Duodenal mucosa (tissue), 2 donors: ENCODE measurements at regions not wholly inside any gene's neighbourhood (a gene's known extent, or its start where the extent isn't known, plus 50 kb on each side); places are given as distances from the start of the nearest gene placed in this dataset.

Experiments used
- H3K27ac ChIP-seq: one replicate; pipeline ENCODE4 v1.7.0; 2013; ENCODE audit warnings: low read depth, low read length
- H3K27me3 ChIP-seq, 2 donors: one replicate each; pipeline ENCODE4 v1.7.0; 2013; ENCODE audit warnings: low read length in 2 of 2, control low read depth in 1 of 2; ENCODE audit not compliant: insufficient read depth in 2 of 2, control insufficient read depth in 1 of 2
- H3K36me3 ChIP-seq, 2 donors: one replicate each; pipeline ENCODE4 v1.7.0; 2013; ENCODE audit warnings: low read length in 2 of 2, control low read depth in 1 of 2; ENCODE audit not compliant: insufficient read depth in 2 of 2, control insufficient read depth in 1 of 2
- H3K4me1 ChIP-seq, 2 donors: one replicate each; pipeline ENCODE4 v1.7.0; 2013; ENCODE audit warnings: low read length in 2 of 2, control low read depth in 1 of 2; ENCODE audit not compliant: insufficient read depth in 2 of 2, control insufficient read depth in 1 of 2
- H3K4me3 ChIP-seq, 2 donors: one replicate each; pipeline ENCODE4 v1.7.0; 2013; ENCODE audit warnings: low read length in 2 of 2, low read depth in 1 of 2
- H3K9ac ChIP-seq, 2 donors: one replicate each; pipeline ENCODE4 v1.7.0; 2013; ENCODE audit warnings: low read length in 2 of 2, low read depth in 1 of 2
- H3K9me3 ChIP-seq, 2 donors: one replicate each; pipeline ENCODE4 v1.7.0; 2013; ENCODE audit warnings: low read length in 2 of 2, control low read depth in 1 of 2; ENCODE audit not compliant: control insufficient read depth in 1 of 2

DNA sequence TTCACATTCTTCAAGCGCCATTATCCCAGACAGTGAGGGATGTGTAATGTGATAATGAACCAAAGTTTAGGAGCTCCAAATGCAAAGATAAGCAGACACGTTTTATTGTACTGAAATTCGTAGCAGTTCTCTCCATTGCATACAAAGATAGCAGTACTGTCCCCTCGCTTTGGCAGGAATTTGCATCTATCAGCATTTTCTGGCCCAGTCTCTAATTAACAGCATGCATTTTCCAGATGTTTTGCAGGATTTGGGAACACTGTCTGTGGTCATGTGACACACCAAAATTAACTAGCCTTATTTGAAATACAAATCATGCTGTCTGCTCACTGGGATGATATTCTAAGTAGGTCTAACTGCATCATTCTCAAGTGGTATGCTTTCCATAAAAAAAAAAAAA is 235.9 kb upstream of the TRPM3 start:
- H3K4me1 ChIP-seq: no peaks in the 10 kb centered on the region
- H3K9me3 ChIP-seq: no peaks in the 10 kb centered on the region
- no peaks in the 10 kb centered on the region for H3K27me3 ChIP-seq
- H3K27ac ChIP-seq: no peak overlapping the region
- no peak overlapping the region for H3K9ac ChIP-seq
- H3K4me3 ChIP-seq: no peak overlapping the region
- no peaks in the 10 kb centered on the region for H3K36me3 ChIP-seq

DNA sequence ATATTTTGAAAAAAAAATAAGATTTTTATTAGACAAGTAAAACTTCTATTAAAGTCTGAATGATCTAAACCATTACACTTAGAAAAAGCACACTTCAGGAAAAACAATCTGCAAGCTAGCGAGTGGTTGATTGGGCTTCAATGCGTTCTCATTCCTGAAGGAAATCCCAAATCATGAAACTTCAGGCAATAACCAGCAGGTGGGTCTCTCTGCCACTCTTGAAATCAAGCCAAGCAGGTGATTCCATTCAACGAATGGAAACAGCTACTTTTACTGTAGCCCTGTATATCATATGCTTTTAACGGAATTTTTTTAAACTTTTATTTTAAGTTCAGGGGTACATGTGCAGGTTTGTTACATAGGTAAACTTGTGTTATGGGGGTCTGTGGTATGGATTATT is 234.5 kb upstream of the TRPM3 start:
- Histone ChIP-seq H3K4me1 (no peaks in the 10 kb centered on the region), H3K36me3 (no peaks in the 10 kb centered on the region)

GRCh38 chr9:71353720-71354119 is 232.3 kb upstream of the TRPM3 start:
- H3K4me1 ChIP-seq: no peaks in the 10 kb centered on the region
- no peak overlapping the region for H3K27ac ChIP-seq
- H3K36me3 ChIP-seq: no peaks in the 10 kb centered on the region
- H3K4me3 ChIP-seq: no peak overlapping the region
- no peaks in the 10 kb centered on the region for H3K27me3 ChIP-seq
- H3K9me3 ChIP-seq: no peaks in the 10 kb centered on the region
- no peak overlapping the region for H3K9ac ChIP-seq

More for the DNA sequence above, 234.5 kb upstream of the TRPM3 start:
- no peaks in the 10 kb centered on the region for H3K9me3 ChIP-seq
- H3K4me3 ChIP-seq: no peak overlapping the region
- H3K27ac ChIP-seq: no peak overlapping the region
- H3K9ac ChIP-seq: no peak overlapping the region
- H3K27me3 ChIP-seq: no peaks in the 10 kb centered on the region

- Histone ChIP-seq H3K27ac (no peak overlapping the region), H3K9me3 (no peaks in the 10 kb centered on the region), H3K36me3 (no peaks in the 10 kb centered on the region), H3K4me3 (no peak overlapping the region), H3K9ac (no peak overlapping the region), H3K4me1 (no peaks in the 10 kb centered on the region), H3K27me3 (no peaks in the 10 kb centered on the region)
Observed at GRCh38 chr9:71352837-71353236, 231.4 kb upstream of the TRPM3 start.

- Histone ChIP-seq H3K9ac (no peak overlapping the region), H3K27me3 (no peaks in the 10 kb centered on the region), H3K4me1 (no peaks in the 10 kb centered on the region), H3K4me3 (no peak overlapping the region), H3K36me3 (no peaks in the 10 kb centered on the region), H3K9me3 (no peaks in the 10 kb centered on the region), H3K27ac (no peak overlapping the region)
Observed at GRCh38 chr9:71349218-71349617, 227.8 kb upstream of the TRPM3 start.

GRCh38 chr9:71333321-71333720 is 211.9 kb upstream of the TRPM3 start:
- H3K27me3 ChIP-seq: no peaks in the 10 kb centered on the region
- no peaks in the 10 kb centered on the region for H3K9me3 ChIP-seq
- no peak overlapping the region for H3K4me3 ChIP-seq
- no peak overlapping the region for H3K27ac ChIP-seq
- no peak overlapping the region for H3K9ac ChIP-seq
- no peaks in the 10 kb centered on the region for H3K36me3 ChIP-seq
- no peaks in the 10 kb centered on the region for H3K4me1 ChIP-seq

DNA sequence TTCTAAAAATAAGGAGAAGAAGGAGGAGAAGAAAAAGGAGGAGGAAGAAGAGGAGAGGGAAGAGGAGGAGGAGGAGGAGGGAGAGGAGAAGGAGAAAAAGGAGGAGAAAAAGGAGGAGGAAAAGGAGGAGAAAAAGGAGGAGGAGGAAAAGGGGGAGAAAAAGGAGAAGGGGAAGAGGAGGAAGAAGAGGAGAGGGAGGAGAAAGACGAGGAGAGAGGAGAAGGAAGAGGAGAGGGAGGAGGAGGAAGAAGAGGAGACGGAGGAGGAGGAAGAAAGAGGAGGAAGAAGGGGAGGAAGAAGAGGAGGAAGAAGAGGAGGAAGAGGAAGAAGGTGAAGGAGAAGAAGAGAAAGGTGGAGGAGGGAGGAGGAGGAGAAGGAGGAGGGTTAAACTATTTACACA is 210.2 kb upstream of the TRPM3 start:
- Histone ChIP-seq H3K4me1 (no peaks in the 10 kb centered on the region), H3K27me3 (no peaks in the 10 kb centered on the region), H3K9ac (no peak overlapping the region), H3K4me3 (no peak overlapping the region), H3K9me3 (no peaks in the 10 kb centered on the region), H3K27ac (no peak overlapping the region), H3K36me3 (no peaks in the 10 kb centered on the region)

GRCh38 chr9:71329873-71330272 is 208.5 kb upstream of the TRPM3 start:
- no peaks in the 10 kb centered on the region for H3K9me3 ChIP-seq
- H3K9ac ChIP-seq: no peak overlapping the region
- no peaks in the 10 kb centered on the region for H3K4me1 ChIP-seq
- H3K27ac ChIP-seq: no peak overlapping the region
- no peaks in the 10 kb centered on the region for H3K36me3 ChIP-seq
- H3K4me3 ChIP-seq: no peak overlapping the region
- H3K27me3 ChIP-seq: no peaks in the 10 kb centered on the region

DNA sequence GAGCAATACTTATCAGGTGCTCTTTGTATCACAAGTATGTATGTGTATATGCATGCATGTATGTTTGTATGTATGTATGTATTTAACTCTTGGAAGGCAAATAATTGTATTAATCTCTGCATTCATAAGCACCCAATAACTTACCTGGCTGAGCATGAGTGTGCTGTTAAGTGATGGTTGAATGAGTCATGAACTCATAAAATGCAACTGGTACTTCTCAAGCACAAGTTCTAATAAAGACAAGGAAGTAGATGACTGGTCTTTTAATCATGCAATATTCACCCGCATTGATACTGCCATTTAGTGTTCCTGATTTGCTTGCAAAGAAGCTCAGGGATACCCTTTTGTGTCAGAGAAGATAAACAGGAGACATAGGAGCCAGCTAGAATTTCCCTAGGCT is 204.9 kb upstream of the TRPM3 start:
- no peaks in the 10 kb centered on the region for H3K9me3 ChIP-seq
- no peak overlapping the region for H3K9ac ChIP-seq
- H3K27me3 ChIP-seq: no peaks in the 10 kb centered on the region
- no peaks in the 10 kb centered on the region for H3K36me3 ChIP-seq
- no peak overlapping the region for H3K4me3 ChIP-seq
- H3K4me1 ChIP-seq: no peaks in the 10 kb centered on the region
- H3K27ac ChIP-seq: no peak overlapping the region

DNA sequence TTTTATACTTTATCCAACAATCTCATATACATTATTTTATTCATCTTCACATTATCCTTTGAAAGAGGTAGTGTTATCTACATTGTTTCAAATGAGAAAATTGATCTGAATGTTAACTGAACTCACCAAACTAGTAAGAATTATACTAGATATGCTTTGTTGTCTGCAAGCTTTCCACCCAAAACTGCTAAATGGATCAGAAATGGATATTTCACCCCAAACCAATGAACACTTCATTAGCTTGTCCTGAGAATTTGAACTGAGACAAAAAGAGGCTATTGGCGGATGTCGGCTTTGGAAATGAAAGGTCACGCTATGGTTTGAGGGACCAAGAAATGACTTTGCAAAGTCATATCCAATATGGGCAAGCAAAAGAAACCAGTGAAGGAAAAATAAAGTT is 201.9 kb upstream of the TRPM3 start:
- H3K27ac ChIP-seq: no peak overlapping the region
- no peaks in the 10 kb centered on the region for H3K9me3 ChIP-seq
- H3K27me3 ChIP-seq: no peaks in the 10 kb centered on the region
- no peak overlapping the region for H3K4me3 ChIP-seq
- no peak overlapping the region for H3K9ac ChIP-seq
- H3K4me1 ChIP-seq: no peaks in the 10 kb centered on the region
- no peaks in the 10 kb centered on the region for H3K36me3 ChIP-seq

GRCh38 chr9:71322311-71322710 is 200.9 kb upstream of the TRPM3 start:
- Histone ChIP-seq H3K36me3 (no peaks in the 10 kb centered on the region), H3K4me3 (no peak overlapping the region), H3K9me3 (no peaks in the 10 kb centered on the region), H3K9ac (no peak overlapping the region), H3K4me1 (no peaks in the 10 kb centered on the region), H3K27me3 (no peaks in the 10 kb centered on the region), H3K27ac (no peak overlapping the region)
